ENCODE measurements at regions not wholly inside any gene's neighbourhood (a gene's known extent, or its start where the extent isn't known, plus 50 kb on each side); places are given as distances from the start of the nearest gene placed in this dataset.

DNA sequence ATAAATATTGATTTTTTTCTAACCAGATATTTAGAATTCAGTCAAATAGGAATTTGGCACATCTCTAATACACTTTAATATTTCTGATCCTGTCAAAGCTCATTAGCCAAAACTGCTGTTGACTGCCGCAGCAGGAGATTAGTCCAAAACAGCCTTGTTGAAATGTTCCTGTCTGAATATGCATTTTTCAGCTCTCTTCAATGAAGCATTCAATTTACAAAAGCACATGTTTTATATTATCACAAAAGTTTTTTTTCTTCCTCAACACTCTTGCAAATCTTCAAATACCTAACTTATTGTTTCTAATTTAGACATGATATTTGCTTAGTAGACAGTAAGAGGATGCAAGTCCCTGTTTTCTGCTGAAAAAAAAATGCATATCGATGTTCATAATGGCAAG, 140.9 kb downstream of the SPATA18 start:
- ChIA-PET CTCF (no interaction called here), POLR2A (ENCODE audit: unreplicated experiment) (no interaction called here)
- intact Hi-C loops (cut with micrococcal nuclease) (no loop called here), in situ Hi-C loops (cut with MboI; ENCODE audit: low sequenced_read_pairs) (loop anchor here (25.0 kb wide), 1 partner anchor 105 kb away; no protein-coding TSS in a partner anchor), dilution Hi-C loops (cut with HindIII; ENCODE audit: low sequenced_read_pairs, unreplicated experiment) (no loop called here)
- no peaks in the 10 kb centered on the region for H3K79me1 ChIP-seq (ENCODE audit: low read depth in 1 of 2, low read length in 2 of 2)
- H4K8ac ChIP-seq (ENCODE audit: low read depth in 2 of 2, low read length in 2 of 2), result no peak overlapping the region
- no peak overlapping the region for H3K56ac ChIP-seq (ENCODE audit: extremely low read depth, insufficient read depth, low read length)
- 50% methylated on average over 1 of the region's 2 CpGs; no CpG with 5 or more reads in 1 of the 2 experiments for WGBS, 2 experiments (ENCODE audit: extremely low coverage in 2 of 2, insufficient read length in 1 of 2)
- TF ChIP-seq RFX5 (IDR thresholded peaks at IDR 0.05; ENCODE audit: low read depth, low read length) (no peak), SMC3 (IDR thresholded peaks at IDR 0.05; ENCODE audit: low read depth, low read length) (no peak)
- no peak overlapping the region for H2BK120ac ChIP-seq (ENCODE audit: low read depth, low read length)
- no peak overlapping the region for H3K23ac ChIP-seq (ENCODE audit: low read depth, low read length)
- no peak overlapping the region for H2AK9ac ChIP-seq (replicated peaks; ENCODE audit: low read depth, low read length, poor library complexity)
- no peaks in the 10 kb centered on the region for H3K36me3 ChIP-seq (ENCODE audit: control insufficient read depth, insufficient read depth, low read length)
- H3K4ac ChIP-seq (ENCODE audit: low read depth, low read length), result no peak overlapping the region
- H2BK20ac ChIP-seq (ENCODE audit: low read depth, low read length), result no peak overlapping the region
- no peaks in the 10 kb centered on the region; the same call in 1 of the 2 replicates for H3K27me3 ChIP-seq (ENCODE audit: control insufficient read depth, insufficient read depth, low read length)
- no peaks in the 10 kb centered on the region for H4K20me1 ChIP-seq (ENCODE audit: insufficient read depth, low read length)
- no peak overlapping the region for H3K14ac ChIP-seq (replicated peaks; ENCODE audit: low read depth, low read length)
- no peak overlapping the region for H3K9ac ChIP-seq (ENCODE audit: low read depth, low read length)
- H4K91ac ChIP-seq (ENCODE audit: insufficient read depth, low read depth, low read length), result no peak overlapping the region
- ATAC-seq (ENCODE audit: low read depth) (no peak), DNase-seq (no peak)
- H3K9me3 ChIP-seq (ENCODE audit: control insufficient read depth, insufficient read depth, low read length), result no peaks in the 10 kb centered on the region
- H4K5ac ChIP-seq (ENCODE audit: low read depth, low read length), result no peak overlapping the region
- H2AFZ ChIP-seq (replicated peaks; ENCODE audit: low read length, poor library complexity), result no peak overlapping the region
- H3K4me2 ChIP-seq (ENCODE audit: low read depth, low read length), result no peak overlapping the region
- no peak overlapping the region for H3K18ac ChIP-seq (ENCODE audit: low read depth, low read length)
- H2AK5ac ChIP-seq (ENCODE audit: low read depth, low read length), result no peak overlapping the region
- H2BK15ac ChIP-seq (ENCODE audit: low read depth, low read length), result no peak overlapping the region
- BruUV-seq (replicated peaks), result no TSS peak
- no peaks in the 10 kb centered on the region for H3K9me1 ChIP-seq (ENCODE audit: insufficient read depth, low read length)
- no peak overlapping the region for H2BK5ac ChIP-seq (ENCODE audit: low read depth, low read length, poor library complexity, severe bottlenecking)
- no peaks in the 10 kb centered on the region for H3K4me1 ChIP-seq (ENCODE audit: control insufficient read depth, insufficient read depth, low read length)
- H3K27ac ChIP-seq (ENCODE audit: insufficient read depth, low read length), result no peak overlapping the region
- no peak overlapping the region for H3K4me3 ChIP-seq (ENCODE audit: insufficient read depth, low read depth, low read length)
